Neuronal stem cell (in vitro differentiated cells): ENCODE measurements at regions not wholly inside any gene's neighbourhood (a gene's known extent, or its start where the extent isn't known, plus 50 kb on each side); places are given as distances from the start of the nearest gene placed in this dataset.

Experiments
- DNase-seq: peaks from one replicate; pipeline ENCODE4 v3.0.0-alpha.2; 2013; ENCODE audit warnings: low spot score
- H2AFZ ChIP-seq: one replicate; pipeline ENCODE4 v1.6.1; 2013; ENCODE audit warnings: mild to moderate bottlenecking, low read length, inconsistent platforms
- H2AK5ac ChIP-seq: 2 replicates; pipeline ENCODE4 v1.6.1; 2013; ENCODE audit warnings: low read depth, mild to moderate bottlenecking, inconsistent platforms, low read length, moderate library complexity, mixed read lengths
- H2BK120ac ChIP-seq: 2 replicates; pipeline ENCODE4 v1.6.1; 2013; ENCODE audit warnings: low read depth, mild to moderate bottlenecking, inconsistent platforms, low read length, moderate library complexity, mixed read lengths
- H2BK12ac ChIP-seq: one replicate; pipeline ENCODE4 v1.6.1; 2013; ENCODE audit warnings: low read length, inconsistent platforms
- H2BK15ac ChIP-seq: 2 replicates; pipeline ENCODE4 v1.6.1; 2013; ENCODE audit warnings: mild to moderate bottlenecking, low read length, inconsistent platforms, mixed read lengths
- H2BK5ac ChIP-seq: one replicate; pipeline ENCODE4 v1.6.1; 2013; ENCODE audit warnings: inconsistent platforms, mild to moderate bottlenecking, low read length, moderate library complexity
- H3K14ac ChIP-seq: one replicate; pipeline ENCODE4 v1.6.1; 2013; ENCODE audit warnings: low read length, inconsistent platforms
- H3K18ac ChIP-seq: 2 replicates; pipeline ENCODE4 v1.6.1; 2013; ENCODE audit warnings: low read length, inconsistent platforms
- H3K23ac ChIP-seq: 2 replicates; pipeline ENCODE4 v1.6.1; 2013; ENCODE audit warnings: low read depth, mild to moderate bottlenecking, mixed read lengths, low read length, inconsistent platforms; ENCODE audit not compliant: poor library complexity
- H3K27ac ChIP-seq: replicated peaks from 3 replicates; pipeline ENCODE4 v1.5.1; 2013; ENCODE audit warnings: low read length, inconsistent platforms
- H3K27me3 ChIP-seq, 3 experiments: 2 replicates each; pipeline ENCODE4 v1.6.1; 2013; ENCODE audit warnings: low read length in 3 of 3, mild to moderate bottlenecking in 2 of 3, inconsistent platforms in 1 of 3, low read depth in 1 of 3, mixed read lengths in 1 of 3, moderate library complexity in 1 of 3; ENCODE audit not compliant: control insufficient read depth in 3 of 3, insufficient read depth in 3 of 3
- H3K36me3 ChIP-seq, 2 donors: replicated peaks in 1 of 2; 2 replicates each; pipeline ENCODE4 v1.6.1; 2013; ENCODE audit warnings: low read length in 2 of 2; ENCODE audit not compliant: control insufficient read depth in 2 of 2, insufficient read depth in 2 of 2
- H3K4ac ChIP-seq: 2 replicates; pipeline ENCODE4 v1.6.1; 2013; ENCODE audit warnings: inconsistent platforms, mild to moderate bottlenecking, low read length, moderate library complexity
- H3K4me1 ChIP-seq, 2 donors: 1 replicate in 1 of 2; 2 replicates in 1 of 2; pipeline ENCODE4 v1.6.1; 2013; ENCODE audit warnings: low read length in 2 of 2, low read depth in 1 of 2; ENCODE audit not compliant: control insufficient read depth in 2 of 2, insufficient read depth in 1 of 2
- H3K4me2 ChIP-seq: one replicate; pipeline ENCODE4 v1.6.1; 2013; ENCODE audit warnings: mild to moderate bottlenecking, low read length, inconsistent platforms; ENCODE audit not compliant: insufficient read depth, poor library complexity, severe bottlenecking
- H3K4me3 ChIP-seq, 2 donors: 2 replicates each; pipeline ENCODE4 v1.5.1; 2013; ENCODE audit warnings: low read length in 2 of 2, mild to moderate bottlenecking in 2 of 2, inconsistent platforms in 1 of 2, moderate library complexity in 1 of 2
- H3K79me1 ChIP-seq: one replicate; pipeline ENCODE4 v1.6.1; 2013; ENCODE audit warnings: low read depth, mild to moderate bottlenecking, inconsistent platforms, low read length, moderate library complexity
- H3K9ac ChIP-seq: one replicate; pipeline ENCODE4 v1.6.1; 2013; ENCODE audit warnings: mild to moderate bottlenecking, low read depth, low read length, inconsistent platforms; ENCODE audit not compliant: poor library complexity
- H3K9me3 ChIP-seq, 2 donors: replicated peaks in 1 of 2; 2 replicates each; pipeline versions ENCODE3 to v1.6.1; 2013; ENCODE audit warnings: low read length in 2 of 2, mild to moderate bottlenecking in 2 of 2, inconsistent platforms in 1 of 2, low read depth in 1 of 2, mixed read lengths in 1 of 2, moderate library complexity in 1 of 2; ENCODE audit not compliant: control insufficient read depth in 2 of 2, insufficient read depth in 1 of 2
- H4K8ac ChIP-seq: one replicate; pipeline ENCODE4 v1.6.1; 2013; ENCODE audit warnings: low read depth, mild to moderate bottlenecking, inconsistent platforms, low read length, moderate library complexity
- H4K91ac ChIP-seq: one replicate; pipeline ENCODE4 v1.6.1; 2013; ENCODE audit warnings: low read length, low read depth, mild to moderate bottlenecking, inconsistent platforms; ENCODE audit not compliant: poor library complexity
- WGBS, 2 donors: extraction: QIAGEN DNeasy Blood & Tissue Kit; methylation state at CpG; one replicate each; pipeline ENCODE4 v1.1.7; 2013; ENCODE audit warnings: missing lambda C conversion rate in 2 of 2, mixed read lengths in 1 of 2; ENCODE audit not compliant: insufficient read length in 2 of 2, insufficient replicate concordance in 1 of 2; ENCODE audit errors: extremely low coverage in 2 of 2; 5-methylcytosine and 5-hydroxymethylcytosine counted together

DNA sequence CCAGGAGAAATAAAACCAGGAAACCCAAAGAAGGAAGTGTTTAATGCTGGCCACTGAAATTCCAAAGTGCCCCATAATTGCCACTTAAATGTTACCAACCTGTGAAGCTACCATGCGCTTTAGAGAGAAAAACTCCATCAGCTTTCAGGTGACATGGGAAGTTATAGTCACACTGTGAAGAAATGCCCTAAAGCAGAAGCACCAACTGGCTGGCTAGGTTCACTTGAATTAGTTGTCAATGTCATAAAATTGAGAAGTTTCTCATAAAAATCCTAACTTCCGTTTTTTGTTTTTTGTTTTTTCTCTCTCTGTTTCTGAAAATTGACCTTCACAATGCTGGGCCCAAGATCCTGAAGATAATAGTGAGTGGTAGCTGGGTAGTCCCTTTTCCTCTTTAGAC is 167.9 kb upstream of the CTNNB1 start:
- Histone ChIP-seq H2BK12ac (no peak overlapping the region), H3K14ac (no peak overlapping the region), H3K36me3 (no peaks in the 10 kb centered on the region), H3K23ac (no peak overlapping the region), H3K27me3 (no peaks in the 10 kb centered on the region), H3K79me1 (no peaks in the 10 kb centered on the region), H3K4ac (no peak overlapping the region), H4K91ac (no peak overlapping the region), H4K8ac (no peak overlapping the region), H2AK5ac (no peak overlapping the region), H3K4me1 (peaks cover 0 to 2% of the 10 kb centered on the region in 2 donors), H2BK15ac (no peak overlapping the region), H3K4me2 (no peak overlapping the region), H3K27ac (no peak overlapping the region), H2BK120ac (no peak overlapping the region), H3K9me3 (no peaks in the 10 kb centered on the region), H2AFZ (no peak overlapping the region), H3K9ac (no peak overlapping the region), H3K18ac (no peak overlapping the region), H2BK5ac (no peak overlapping the region), H3K4me3 (no peak overlapping the region)
- WGBS, 2 donors = no CpG with 5 or more reads among the region's 2 CpGs
- no peak for DNase-seq

DNA sequence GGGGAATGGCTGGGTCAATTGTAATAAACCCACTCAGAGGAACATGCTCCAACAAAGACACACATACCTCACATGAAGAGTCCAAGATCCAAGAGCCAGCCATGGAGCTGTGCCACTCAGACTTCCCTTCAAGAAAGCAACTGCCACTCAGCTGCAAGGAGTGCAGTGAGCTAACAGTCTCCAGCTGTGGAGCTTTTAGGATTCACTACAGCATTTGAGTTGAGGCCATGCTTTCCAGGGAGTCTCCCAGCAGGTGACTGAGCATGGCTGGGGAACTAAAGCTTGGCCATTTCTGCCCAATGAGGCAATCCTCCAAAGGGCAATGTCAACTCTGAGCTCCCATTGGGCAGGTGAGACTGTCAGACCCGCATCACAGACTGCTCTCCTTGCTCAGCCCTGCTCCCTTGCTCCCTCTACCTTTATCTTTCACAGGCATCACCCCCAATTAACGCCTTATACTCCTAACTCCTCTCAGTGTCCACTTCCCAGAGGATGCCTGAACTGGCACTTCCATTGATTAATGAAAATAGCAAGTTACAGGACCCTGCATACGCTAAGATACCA is 165.3 kb upstream of the CTNNB1 start:
- Histone ChIP-seq H2AK5ac (no peak overlapping the region), H2BK12ac (no peak overlapping the region), H3K9me3 (no peaks in the 10 kb centered on the region), H2BK15ac (no peak overlapping the region), H3K14ac (peak overlapping the region; percentile 49), H3K4me3 (no peak overlapping the region), H3K4ac (no peak overlapping the region), H3K4me1 (no peaks in the 10 kb centered on the region), H3K9ac (no peak overlapping the region), H3K27me3 (no peaks in the 10 kb centered on the region), H2BK120ac (no peak overlapping the region), H2BK5ac (no peak overlapping the region), H4K91ac (no peak overlapping the region), H3K79me1 (no peaks in the 10 kb centered on the region), H3K27ac (no peak overlapping the region), H2AFZ (no peak overlapping the region), H3K18ac (peak overlapping the region; percentile 1), H3K36me3 (no peaks in the 10 kb centered on the region), H3K23ac (no peak overlapping the region), H4K8ac (no peak overlapping the region), H3K4me2 (no peak overlapping the region)
- WGBS, 2 donors = no CpG with 5 or more reads among the region's 3 CpGs
- no peak for DNase-seq

DNA sequence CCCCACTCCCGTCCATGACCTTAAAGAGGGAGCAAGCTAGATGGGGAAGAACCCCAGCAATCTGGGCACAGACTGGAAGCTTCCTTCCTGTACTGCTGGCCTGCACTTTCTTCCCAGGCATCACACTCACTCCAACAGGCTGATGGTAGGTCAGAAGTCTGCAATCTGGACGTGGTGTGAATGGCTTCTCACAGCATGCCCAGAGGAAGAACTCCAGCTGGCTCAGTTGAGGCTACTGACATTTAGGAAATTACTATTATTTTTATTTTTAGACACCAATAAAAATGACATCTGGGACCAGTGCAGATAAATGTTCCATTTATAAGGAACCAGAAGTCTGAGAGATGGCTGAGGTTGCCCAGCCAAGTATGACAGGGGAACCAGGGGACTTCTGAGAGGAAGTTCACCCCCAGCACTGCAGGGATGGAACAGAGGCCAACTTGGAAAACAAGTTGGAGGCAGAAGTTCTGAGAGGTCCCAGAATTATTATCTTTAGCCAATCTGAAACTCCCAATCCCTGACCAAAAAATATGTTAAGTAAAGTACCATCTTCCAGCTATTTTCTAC is 163.8 kb upstream of the CTNNB1 start:
- no peak for DNase-seq
- Histone ChIP-seq H3K27ac (no peak overlapping the region), H2BK15ac (no peak overlapping the region), H3K23ac (no peak overlapping the region), H2AK5ac (no peak overlapping the region), H3K4ac (no peak overlapping the region), H3K4me3 (no peak overlapping the region), H3K18ac (no peak overlapping the region), H4K8ac (no peak overlapping the region), H3K27me3 (no peaks in the 10 kb centered on the region), H3K9ac (no peak overlapping the region), H3K14ac (no peak overlapping the region), H2BK12ac (no peak overlapping the region), H2BK120ac (no peak overlapping the region), H3K36me3 (no peaks in the 10 kb centered on the region), H3K9me3 (no peaks in the 10 kb centered on the region), H3K4me1 (no peaks in the 10 kb centered on the region), H3K4me2 (no peak overlapping the region), H3K79me1 (no peaks in the 10 kb centered on the region), H2AFZ (no peak overlapping the region), H2BK5ac (no peak overlapping the region), H4K91ac (no peak overlapping the region)
- no CpG with 5 or more reads among the region's 2 CpGs for whole genome bisulfite sequencing, 2 donors

DNA sequence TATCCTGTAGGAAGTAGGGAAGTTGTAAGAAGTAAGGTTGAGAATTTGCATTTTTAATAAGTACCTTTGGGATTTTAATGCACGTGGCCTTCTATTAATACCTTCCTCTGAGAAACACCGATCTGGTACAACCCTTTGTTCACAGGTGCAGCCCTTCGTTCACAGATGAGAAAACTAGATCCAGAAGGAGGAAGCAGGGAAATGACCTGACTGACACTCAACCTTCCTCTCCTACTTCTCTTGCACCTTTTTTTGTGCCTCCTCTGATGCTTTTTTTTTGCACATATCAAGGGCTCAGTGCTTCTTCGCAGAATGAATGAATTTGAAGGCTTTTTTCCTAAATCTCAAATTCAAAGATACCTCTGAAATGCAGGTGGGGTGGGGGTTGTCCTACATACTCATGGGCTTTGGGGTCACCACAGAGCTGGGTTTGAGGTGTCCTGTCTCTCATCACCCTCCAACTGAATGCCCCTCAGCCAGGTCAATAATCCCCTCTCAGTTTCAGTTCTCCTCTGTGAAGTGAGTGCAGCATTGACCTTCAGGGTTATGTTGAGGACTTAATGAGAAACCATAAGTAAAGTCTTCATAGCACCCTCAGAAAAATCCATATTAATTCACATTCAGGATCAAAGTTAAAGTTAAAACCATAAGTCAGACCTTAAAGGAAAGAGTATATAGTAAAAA is 161.5 kb upstream of the CTNNB1 start:
- Histone ChIP-seq H3K9me3 (no peaks in the 10 kb centered on the region), H2BK5ac (no peak overlapping the region), H3K4me3 (no peak overlapping the region), H2AK5ac (no peak overlapping the region), H4K91ac (no peak overlapping the region), H3K9ac (no peak overlapping the region), H3K23ac (no peak overlapping the region), H2BK120ac (no peak overlapping the region), H3K36me3 (no peaks in the 10 kb centered on the region), H3K79me1 (no peaks in the 10 kb centered on the region), H4K8ac (no peak overlapping the region), H3K4me2 (no peak overlapping the region), H2BK15ac (no peak overlapping the region), H2BK12ac (no peak overlapping the region), H3K4ac (no peak overlapping the region), H2AFZ (no peak overlapping the region), H3K27me3 (no peaks in the 10 kb centered on the region), H3K4me1 (no peaks in the 10 kb centered on the region), H3K14ac (no peak overlapping the region), H3K18ac (no peak overlapping the region), H3K27ac (no peak overlapping the region)
- no CpG with 5 or more reads among the region's 4 CpGs for WGBS, 2 donors
- no peak for DNase-seq
